Astrocyte (in vitro differentiated cells and primary cell): ENCODE measurements at regions not wholly inside any gene's neighbourhood (a gene's known extent, or its start where the extent isn't known, plus 50 kb on each side); places are given as distances from the start of the nearest gene placed in this dataset.
A peak's percentile ranks its signal among the peaks of the same experiment; 100 is the strongest.

Experiments
- DNase-seq: peaks from one replicate; pipeline ENCODE4 v3.0.0-alpha.2; 2010; ENCODE audit warnings: low read depth
- FAIRE-seq: peaks from 2 replicates; lab custom pipeline; 2011; peaks lifted over from hg19 to GRCh38; lab: Jason Lieb, UNC
- H2AFZ ChIP-seq: 2 replicates; pipeline ENCODE4 v1.6.0; 2012; ENCODE audit warnings: low read depth, low read length, inconsistent platforms
- H3K27ac ChIP-seq: 2 replicates; pipeline ENCODE4 v1.5.1; 2011; ENCODE audit warnings: low read depth, low read length, inconsistent platforms
- H3K27me3 ChIP-seq: 2 replicates; pipeline ENCODE4 v1.6.0; 2011; ENCODE audit warnings: low read length, inconsistent platforms; ENCODE audit not compliant: insufficient read depth
- H3K36me3 ChIP-seq: 2 replicates; pipeline ENCODE4 v1.5.1; 2011; ENCODE audit warnings: low read length, inconsistent platforms; ENCODE audit not compliant: insufficient read depth
- H3K4me1 ChIP-seq: 2 replicates; pipeline ENCODE4 v1.5.1; 2011; ENCODE audit warnings: low read length, inconsistent platforms; ENCODE audit not compliant: insufficient read depth
- H3K4me2 ChIP-seq: 2 replicates; pipeline ENCODE4 v1.6.0; 2012; ENCODE audit warnings: low read length, inconsistent platforms
- H3K4me3 ChIP-seq: 2 replicates; pipeline ENCODE4 v1.5.1; 2011; ENCODE audit warnings: low read depth, mild to moderate bottlenecking, low read length, inconsistent platforms; ENCODE audit not compliant: insufficient read depth
- H3K79me2 ChIP-seq: 2 replicates; pipeline ENCODE4 v1.6.0; 2012; ENCODE audit warnings: mild to moderate bottlenecking, low read length, inconsistent platforms; ENCODE audit not compliant: insufficient read depth
- H3K9ac ChIP-seq: 2 replicates; pipeline ENCODE4 v1.6.0; 2012; ENCODE audit warnings: mild to moderate bottlenecking, low read length, inconsistent platforms
- H3K9me3 ChIP-seq: 2 replicates; pipeline ENCODE4 v1.5.1; 2012; ENCODE audit warnings: low read depth, mild to moderate bottlenecking, low read length, inconsistent platforms; ENCODE audit not compliant: insufficient read depth
- H4K20me1 ChIP-seq: 2 replicates; pipeline ENCODE4 v1.6.0; 2012; ENCODE audit warnings: low read length, inconsistent platforms; ENCODE audit not compliant: insufficient read depth
- H3K27ac Mint-ChIP-seq: one replicate; pipeline ENCODE4 v1.8.0; 2021; ENCODE audit warnings: mild to moderate bottlenecking, mixed read lengths; ENCODE audit not compliant: unreplicated experiment
- H3K27me3 Mint-ChIP-seq: one replicate; pipeline ENCODE4 v1.8.0; 2021; ENCODE audit warnings: low read depth, mixed read lengths; ENCODE audit not compliant: unreplicated experiment
- H3K36me3 Mint-ChIP-seq: one replicate; pipeline ENCODE4 v1.8.0; 2021; ENCODE audit warnings: low read depth, mixed read lengths; ENCODE audit not compliant: unreplicated experiment
- H3K4me1 Mint-ChIP-seq: one replicate; pipeline ENCODE4 v1.8.0; 2021; ENCODE audit warnings: low read depth, mixed read lengths; ENCODE audit not compliant: unreplicated experiment
- H3K4me3 Mint-ChIP-seq: one replicate; pipeline ENCODE4 v1.8.0; 2021; ENCODE audit warnings: mild to moderate bottlenecking, moderate library complexity, mixed read lengths; ENCODE audit not compliant: unreplicated experiment
- H3K9me3 Mint-ChIP-seq: one replicate; pipeline ENCODE4 v1.8.0; 2021; ENCODE audit warnings: mild to moderate bottlenecking, mixed read lengths; ENCODE audit not compliant: unreplicated experiment
- CTCF ChIP-seq: IDR thresholded peaks from 2 replicates; pipeline ENCODE4 v1.5.1; 2011; ENCODE audit warnings: low read depth, mild to moderate bottlenecking, inconsistent platforms, low read length, moderate library complexity; ENCODE audit not compliant: insufficient read depth
- EZH2 ChIP-seq: IDR thresholded peaks from 2 replicates; pipeline ENCODE4 v1.6.1; 2012; ENCODE audit warnings: mild to moderate bottlenecking, low read length, inconsistent platforms; ENCODE audit not compliant: insufficient read depth

- no peaks in the 10 kb centered on the region for H4K20me1 ChIP-seq
- peaks cover 6% of the 10 kb centered on the region for H3K4me1 Mint-ChIP-seq
- H3K27ac Mint-ChIP-seq = no peak overlapping the region
Measured at GRCh38 chr10:63758080-63758479, 236.9 kb downstream of the REEP3 start.

DNA sequence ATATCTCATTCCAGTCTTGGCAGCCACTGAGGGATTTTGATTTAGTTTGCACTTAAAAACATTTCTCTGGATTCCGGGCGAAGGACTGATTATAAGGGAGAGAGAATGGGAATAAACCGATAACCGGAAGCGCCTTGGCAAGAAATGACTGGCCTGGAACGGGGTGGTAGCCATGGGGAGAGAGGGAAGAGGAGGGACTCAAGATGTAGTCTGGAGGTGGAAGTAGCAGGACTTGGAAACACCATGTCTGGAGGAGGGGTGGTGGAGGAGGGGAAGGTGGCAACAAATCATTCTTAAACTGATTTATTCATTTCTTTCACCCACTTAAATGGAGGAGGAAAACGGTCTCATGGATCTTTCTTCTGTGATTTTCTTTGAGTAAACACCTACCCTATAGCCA lies 238.1 kb downstream of the REEP3 start:
- Histone ChIP-seq H3K27me3 (peaks cover 3% of the 10 kb centered on the region), H3K36me3 (no peaks in the 10 kb centered on the region), H2AFZ (no peak overlapping the region), H3K4me2 (no peak overlapping the region), H3K4me3 (no peak overlapping the region), H3K79me2 (no peaks in the 10 kb centered on the region), H3K9ac (no peak overlapping the region), H3K4me1 (no peaks in the 10 kb centered on the region), H3K9me3 (no peaks in the 10 kb centered on the region), H3K27ac (no peak overlapping the region), H4K20me1 (no peaks in the 10 kb centered on the region)
- TF ChIP-seq EZH2 (no peak), CTCF (no peak)
- H3K36me3 Mint-ChIP-seq = no peaks in the 10 kb centered on the region
- no peak for DNase-seq
- peaks cover 11% of the 10 kb centered on the region for H3K4me1 Mint-ChIP-seq
- no peak for FAIRE-seq
- no peak overlapping the region for H3K4me3 Mint-ChIP-seq
- H3K27me3 Mint-ChIP-seq = no peaks in the 10 kb centered on the region
- H3K9me3 Mint-ChIP-seq = peaks cover 4% of the 10 kb centered on the region
- no peak overlapping the region for H3K27ac Mint-ChIP-seq

More at GRCh38 chr10:63758080-63758479, 236.9 kb downstream of the REEP3 start:
- peak; percentile 81 for DNase-seq
- Histone ChIP-seq H3K27ac (no peak overlapping the region), H3K9me3 (no peaks in the 10 kb centered on the region), H2AFZ (no peak overlapping the region), H3K27me3 (peaks cover 3% of the 10 kb centered on the region), H3K79me2 (no peaks in the 10 kb centered on the region), H3K4me3 (no peak overlapping the region), H3K4me1 (no peaks in the 10 kb centered on the region), H3K4me2 (no peak overlapping the region), H3K9ac (no peak overlapping the region), H3K36me3 (no peaks in the 10 kb centered on the region)
- TF ChIP-seq EZH2 (no peak), CTCF (no peak)
- no peaks in the 10 kb centered on the region for H3K36me3 Mint-ChIP-seq
- peaks cover 2% of the 10 kb centered on the region for H3K9me3 Mint-ChIP-seq
- no peaks in the 10 kb centered on the region for H3K27me3 Mint-ChIP-seq
- FAIRE-seq = no peak
- no peak overlapping the region for H3K4me3 Mint-ChIP-seq

GRCh38 chr10:63760034-63760707 lies 239.0 kb downstream of the REEP3 start:
- Histone ChIP-seq H3K9ac (no peak overlapping the region), H3K79me2 (no peaks in the 10 kb centered on the region), H3K4me2 (no peak overlapping the region), H2AFZ (no peak overlapping the region), H3K27me3 (peaks cover 3% of the 10 kb centered on the region), H3K4me1 (no peaks in the 10 kb centered on the region), H3K27ac (no peak overlapping the region), H3K36me3 (no peaks in the 10 kb centered on the region), H3K4me3 (no peak overlapping the region), H4K20me1 (no peaks in the 10 kb centered on the region), H3K9me3 (no peaks in the 10 kb centered on the region)
- Mint-ChIP-seq H3K36me3 (no peaks in the 10 kb centered on the region), H3K9me3 (peaks cover 7% of the 10 kb centered on the region), H3K4me1 (peaks cover 18% of the 10 kb centered on the region), H3K27me3 (no peaks in the 10 kb centered on the region), H3K4me3 (no peak overlapping the region), H3K27ac (no peak overlapping the region)
- TF ChIP-seq EZH2 (no peak), CTCF (no peak)
- DNase-seq (no peak), FAIRE-seq (no peak)
